HT1080 (cell line): ENCODE measurements at regions not wholly inside any gene's neighbourhood (a gene's known extent, or its start where the extent isn't known, plus 50 kb on each side); places are given as distances from the start of the nearest gene placed in this dataset.
A peak's percentile ranks its signal among the peaks of the same experiment; 100 is the strongest.

ENCODE experiments used
- DNase-seq: peaks from one replicate; pipeline ENCODE4 v3.0.0-alpha.2; 2015; ENCODE audit warnings: low read depth

- peak; percentile 52 for DNase-seq
Measured at GRCh38 chr1:184272175-184272866, 114.5 kb upstream of the C1orf21 start.

GRCh38 chr1:184276416-184276815 is 110.4 kb upstream of the C1orf21 start:
- DNase-seq = no peak

GRCh38 chr1:184279911-184280458 is 106.8 kb upstream of the C1orf21 start:
- DNase-seq = no peak

- DNase-seq = no peak
Measured at GRCh38 chr1:184283999-184284398, 102.8 kb upstream of the C1orf21 start.

GRCh38 chr1:184284900-184285299 is 101.9 kb upstream of the C1orf21 start:
- no peak for DNase-seq

GRCh38 chr1:184285401-184286087 is 101.3 kb upstream of the C1orf21 start:
- DNase-seq = no peak

- peak; percentile 26 for DNase-seq
Measured at GRCh38 chr1:184287001-184287400, 99.8 kb upstream of the C1orf21 start.

- DNase-seq = peak; percentile 30
Measured at GRCh38 chr1:184289825-184290550, 96.8 kb upstream of the C1orf21 start.

- DNase-seq = peak; percentile 67
Measured at GRCh38 chr1:184291701-184292100, 95.1 kb upstream of the C1orf21 start.

GRCh38 chr1:184292101-184292500 is 94.7 kb upstream of the C1orf21 start:
- peak; percentile 7 for DNase-seq

- DNase-seq = no peak
Measured at GRCh38 chr1:184294101-184294500, 92.7 kb upstream of the C1orf21 start.

- DNase-seq = peak; percentile 63
Measured at GRCh38 chr1:184296466-184297243, 90.2 kb upstream of the C1orf21 start.

- DNase-seq = no peak
Measured at GRCh38 chr1:184297244-184297750, 89.5 kb upstream of the C1orf21 start.

- peak; percentile 6 for DNase-seq
Measured at GRCh38 chr1:184298440-184299405, 88.1 kb upstream of the C1orf21 start.

- peak; percentile 85 for DNase-seq
Measured at GRCh38 chr1:184299406-184299790, 87.4 kb upstream of the C1orf21 start.

- no peak for DNase-seq
Measured at GRCh38 chr1:184299796-184300195, 87.0 kb upstream of the C1orf21 start.

- DNase-seq = peak; percentile 53
Measured at GRCh38 chr1:184300446-184300845, 86.4 kb upstream of the C1orf21 start.

- DNase-seq = no peak
Measured at GRCh38 chr1:184301227-184301626, 85.6 kb upstream of the C1orf21 start.

- DNase-seq = no peak
Measured at GRCh38 chr1:184302346-184302745, 84.5 kb upstream of the C1orf21 start.
